ENCODE measurements at regions not wholly inside any gene's neighbourhood (a gene's known extent, or its start where the extent isn't known, plus 50 kb on each side); places are given as distances from the start of the nearest gene placed in this dataset.

DNA sequence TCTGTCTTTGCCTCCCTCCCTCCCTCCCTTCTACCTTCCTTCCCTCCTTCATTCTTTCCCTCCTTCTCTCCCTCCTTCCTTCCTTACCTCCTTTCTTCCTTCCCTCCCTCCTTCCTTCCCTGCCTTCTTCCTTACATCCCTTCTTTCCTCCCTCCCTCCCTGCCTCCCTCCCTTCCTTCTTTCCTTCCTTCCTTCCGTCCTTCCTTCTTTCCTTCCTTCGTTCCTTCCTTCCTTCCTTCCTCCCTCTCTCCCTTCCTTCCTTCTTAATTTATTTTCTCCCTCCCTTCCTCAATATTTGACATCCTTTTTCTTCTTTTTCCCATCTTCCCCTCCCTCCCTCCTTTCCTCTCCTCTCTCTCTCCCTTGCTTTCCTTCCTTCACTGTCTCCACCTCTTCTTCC, 301.8 kb downstream of the GATA3 start:
- H3K27ac ChIP-seq, result no peak overlapping the region
- Mint-ChIP-seq H3K9me3 (no peaks in the 10 kb centered on the region), H3K4me3 (no peak overlapping the region), H3K4me1 (no peaks in the 10 kb centered on the region), H3K27me3 (ENCODE audit: insufficient read depth, low read depth) (peaks cover 1% of the 10 kb centered on the region), H3K36me3 (no peaks in the 10 kb centered on the region), H3K27ac (no peak overlapping the region)
- no peaks in the 10 kb centered on the region for H3K9me3 ChIP-seq (ENCODE audit: low read depth)
- no peak overlapping the region for H3K9ac ChIP-seq
- H3K79me2 ChIP-seq (ENCODE audit: low read depth), result no peaks in the 10 kb centered on the region
- H3K27me3 ChIP-seq, result no peaks in the 10 kb centered on the region
- H3K4me2 ChIP-seq, result no peak overlapping the region
- H3K36me3 ChIP-seq, result no peaks in the 10 kb centered on the region
- no peak for TF ChIP-seq EZH2phosphoT487 (IDR thresholded peaks at IDR 0.05)
- TF ChIP-seq, protein P1, sequence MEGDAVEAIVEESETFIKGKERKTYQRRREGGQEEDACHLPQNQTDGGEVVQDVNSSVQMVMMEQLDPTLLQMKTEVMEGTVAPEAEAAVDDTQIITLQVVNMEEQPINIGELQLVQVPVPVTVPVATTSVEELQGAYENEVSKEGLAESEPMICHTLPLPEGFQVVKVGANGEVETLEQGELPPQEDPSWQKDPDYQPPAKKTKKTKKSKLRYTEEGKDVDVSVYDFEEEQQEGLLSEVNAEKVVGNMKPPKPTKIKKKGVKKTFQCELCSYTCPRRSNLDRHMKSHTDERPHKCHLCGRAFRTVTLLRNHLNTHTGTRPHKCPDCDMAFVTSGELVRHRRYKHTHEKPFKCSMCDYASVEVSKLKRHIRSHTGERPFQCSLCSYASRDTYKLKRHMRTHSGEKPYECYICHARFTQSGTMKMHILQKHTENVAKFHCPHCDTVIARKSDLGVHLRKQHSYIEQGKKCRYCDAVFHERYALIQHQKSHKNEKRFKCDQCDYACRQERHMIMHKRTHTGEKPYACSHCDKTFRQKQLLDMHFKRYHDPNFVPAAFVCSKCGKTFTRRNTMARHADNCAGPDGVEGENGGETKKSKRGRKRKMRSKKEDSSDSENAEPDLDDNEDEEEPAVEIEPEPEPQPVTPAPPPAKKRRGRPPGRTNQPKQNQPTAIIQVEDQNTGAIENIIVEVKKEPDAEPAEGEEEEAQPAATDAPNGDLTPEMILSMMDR (IDR thresholded peaks at IDR 0.05), result no peak
- TF ChIP-seq EZH2 (IDR thresholded peaks at IDR 0.05), result no peak
- no peak overlapping the region for H2AFZ ChIP-seq (replicated peaks)
- H3K4me1 ChIP-seq, result no peaks in the 10 kb centered on the region
- no peaks in the 10 kb centered on the region for H4K20me1 ChIP-seq (ENCODE audit: low read depth)
- no peaks in the 10 kb centered on the region for H3F3A ChIP-seq (ENCODE audit: low read depth)
- no peak for DNase-seq (ENCODE audit: low spot score)
- H3K4me3 ChIP-seq, result no peak overlapping the region

DNA sequence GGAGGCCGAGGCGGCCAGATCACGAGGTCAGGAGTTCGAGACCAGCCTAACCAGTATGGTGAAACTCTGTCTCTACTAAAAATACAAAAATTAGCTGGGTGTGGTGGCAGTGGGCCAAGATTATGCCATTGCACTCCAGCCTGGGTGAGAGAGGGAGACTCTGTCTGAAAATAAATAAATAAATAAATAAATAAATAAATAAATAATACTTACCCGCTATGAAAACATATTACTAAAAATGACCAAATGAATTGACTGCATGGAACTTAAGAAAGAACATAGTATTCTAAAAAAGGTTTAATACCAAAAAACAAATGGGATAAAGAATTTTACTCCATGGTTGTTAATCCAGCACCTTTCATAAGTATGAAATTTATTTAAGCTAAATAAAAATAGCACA, 305.0 kb downstream of the GATA3 start:
- Histone ChIP-seq H4K20me1 (ENCODE audit: low read depth) (no peaks in the 10 kb centered on the region), H3K4me3 (no peak overlapping the region), H3K27ac (no peak overlapping the region), H3K4me2 (no peak overlapping the region), H3K9me3 (ENCODE audit: low read depth) (no peaks in the 10 kb centered on the region), H3K27me3 (no peaks in the 10 kb centered on the region), H3K9ac (no peak overlapping the region), H3K4me1 (no peaks in the 10 kb centered on the region), H3F3A (ENCODE audit: low read depth) (no peaks in the 10 kb centered on the region), H3K79me2 (ENCODE audit: low read depth) (no peaks in the 10 kb centered on the region), H3K36me3 (no peaks in the 10 kb centered on the region), H2AFZ (replicated peaks) (no peak overlapping the region)
- TF ChIP-seq, protein P1 (IDR thresholded peaks at IDR 0.05), result no peak
- TF ChIP-seq EZH2phosphoT487 (IDR thresholded peaks at IDR 0.05) (no peak), EZH2 (IDR thresholded peaks at IDR 0.05) (no peak)
- no peaks in the 10 kb centered on the region for H3K36me3 Mint-ChIP-seq
- no peak overlapping the region for H3K27ac Mint-ChIP-seq
- H3K27me3 Mint-ChIP-seq (ENCODE audit: insufficient read depth, low read depth), result peaks cover 3% of the 10 kb centered on the region
- DNase-seq (ENCODE audit: low spot score), result no peak
- no peaks in the 10 kb centered on the region for H3K4me1 Mint-ChIP-seq
- H3K9me3 Mint-ChIP-seq, result no peaks in the 10 kb centered on the region
- no peak overlapping the region for H3K4me3 Mint-ChIP-seq

DNA sequence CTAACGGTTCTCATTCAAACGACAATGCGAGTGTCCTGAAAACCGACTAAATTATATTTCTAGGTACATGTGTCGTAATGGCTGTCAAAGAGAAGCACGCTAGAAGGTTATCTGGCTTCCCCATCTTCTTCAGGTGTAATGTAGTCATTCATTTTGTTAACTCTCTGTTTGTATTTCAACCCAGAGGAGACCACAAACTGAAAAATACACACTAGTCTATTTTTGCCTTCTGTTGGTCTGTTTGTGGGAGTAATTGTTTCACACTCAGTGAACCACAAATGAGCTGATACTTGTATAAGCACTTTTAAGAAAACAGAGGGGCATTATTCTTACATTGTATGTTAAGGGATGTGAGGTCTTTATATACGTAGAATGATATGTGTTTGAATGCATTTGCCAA, 305.9 kb downstream of the GATA3 start:
- DNase-seq (ENCODE audit: low spot score), result no peak
- no peaks in the 10 kb centered on the region for H3K36me3 ChIP-seq
- Mint-ChIP-seq H3K4me3 (no peak overlapping the region), H3K9me3 (no peaks in the 10 kb centered on the region), H3K4me1 (no peaks in the 10 kb centered on the region), H3K27ac (no peak overlapping the region), H3K36me3 (no peaks in the 10 kb centered on the region), H3K27me3 (ENCODE audit: insufficient read depth, low read depth) (peaks cover 3% of the 10 kb centered on the region)
- no peaks in the 10 kb centered on the region for H4K20me1 ChIP-seq (ENCODE audit: low read depth)
- no peaks in the 10 kb centered on the region for H3F3A ChIP-seq (ENCODE audit: low read depth)
- no peak overlapping the region for H3K4me2 ChIP-seq
- no peak overlapping the region for H3K27ac ChIP-seq
- H3K79me2 ChIP-seq (ENCODE audit: low read depth), result no peaks in the 10 kb centered on the region
- no peak overlapping the region for H3K4me3 ChIP-seq
- no peak overlapping the region for H2AFZ ChIP-seq (replicated peaks)
- H3K27me3 ChIP-seq, result no peaks in the 10 kb centered on the region
- H3K4me1 ChIP-seq, result no peaks in the 10 kb centered on the region
- TF ChIP-seq EZH2phosphoT487 (IDR thresholded peaks at IDR 0.05), result no peak
- TF ChIP-seq, protein P1 (IDR thresholded peaks at IDR 0.05), result no peak
- TF ChIP-seq EZH2 (IDR thresholded peaks at IDR 0.05), result no peak
- H3K9me3 ChIP-seq (ENCODE audit: low read depth), result no peaks in the 10 kb centered on the region
- H3K9ac ChIP-seq, result no peak overlapping the region

All from neural progenitor cell (in vitro differentiated cells).